ENCODE measurements at regions not wholly inside any gene's neighbourhood (a gene's known extent, or its start where the extent isn't known, plus 50 kb on each side); places are given as distances from the start of the nearest gene placed in this dataset.

- TF ChIP-seq FOS (IDR thresholded peaks at IDR 0.05; ENCODE audit: borderline replicate concordance, insufficient read depth, low read length): no peak
- TF ChIP-seq CTCF (IDR thresholded peaks at IDR 0.05; ENCODE audit: extremely low read depth in 1 of 2, insufficient read depth in 1 of 2, low read depth in 1 of 2, low read length in 2 of 2): no peak
Observed at GRCh38 chrX:15059474-15059873, 186.3 kb downstream of the MOSPD2 start.
